Keratinocyte (primary cell): ENCODE measurements at regions not wholly inside any gene's neighbourhood (a gene's known extent, or its start where the extent isn't known, plus 50 kb on each side); places are given as distances from the start of the nearest gene placed in this dataset.
A peak's percentile ranks its signal among the peaks of the same experiment; 100 is the strongest.

ENCODE experiments used
- DNase-seq: peaks from one replicate; pipeline ENCODE4 v3.0.0-alpha.2; 2011; ENCODE audit warnings: low read depth, missing footprints, low spot score
- FAIRE-seq: peaks from 2 replicates; lab custom pipeline; 2011; peaks lifted over from hg19 to GRCh38; lab: Jason Lieb, UNC
- H2AFZ ChIP-seq: 2 replicates; pipeline ENCODE4 v1.6.0; 2012; ENCODE audit warnings: low read length, control low read depth, inconsistent platforms; ENCODE audit not compliant: control insufficient read depth
- H3K27ac ChIP-seq: 2 replicates; pipeline ENCODE4 v1.5.1; 2011; ENCODE audit warnings: low read length; ENCODE audit not compliant: control insufficient read depth, insufficient read depth
- H3K27me3 ChIP-seq: 3 replicates; pipeline ENCODE4 v1.6.0; 2011; ENCODE audit warnings: low read length; ENCODE audit not compliant: control insufficient read depth, insufficient read depth; ENCODE audit errors: extremely low read depth
- H3K36me3 ChIP-seq, 2 experiments: 2 replicates in 1 of 2; 3 replicates in 1 of 2; pipeline ENCODE4 v1.5.1; 2011; ENCODE audit warnings: low read length in 2 of 2, mild to moderate bottlenecking in 1 of 2; ENCODE audit not compliant: control insufficient read depth in 2 of 2, insufficient read depth in 2 of 2; ENCODE audit errors: extremely low read depth in 1 of 2
- H3K4me1 ChIP-seq: 3 replicates; pipeline ENCODE4 v1.5.1; 2011; ENCODE audit warnings: low read length; ENCODE audit not compliant: control insufficient read depth, insufficient read depth; ENCODE audit errors: extremely low read depth
- H3K4me2 ChIP-seq: 3 replicates; pipeline ENCODE4 v1.6.0; 2011; ENCODE audit warnings: low read depth, low read length; ENCODE audit not compliant: control insufficient read depth, insufficient read depth; ENCODE audit errors: extremely low read depth
- H3K4me3 ChIP-seq, 3 experiments: fragments of 200-600 bp in 1 of 3; sonication (generic) in 1 of 3; 2 replicates in 2 of 3; 3 replicates in 1 of 3; pipeline ENCODE4 v1.5.1; 2011 to 2016; ENCODE audit warnings: low read length in 3 of 3, mild to moderate bottlenecking in 3 of 3, control low read depth in 2 of 3, inconsistent platforms in 1 of 3, low read depth in 1 of 3, mixed read lengths in 1 of 3, mixed run types in 1 of 3, moderate library complexity in 1 of 3; ENCODE audit not compliant: control insufficient read depth in 2 of 3, insufficient read depth in 2 of 3; ENCODE audit errors: extremely low read depth in 1 of 3
- H3K79me2 ChIP-seq: 2 replicates; pipeline ENCODE4 v1.6.0; 2012; ENCODE audit warnings: low read length; ENCODE audit not compliant: control insufficient read depth, insufficient read depth
- H3K9ac ChIP-seq: 3 replicates; pipeline ENCODE4 v1.6.0; 2011; ENCODE audit warnings: low read length; ENCODE audit not compliant: control insufficient read depth, insufficient read depth; ENCODE audit errors: extremely low read depth
- H3K9me1 ChIP-seq: 3 replicates; pipeline ENCODE4 v1.6.0; 2011; ENCODE audit warnings: low read length; ENCODE audit not compliant: control insufficient read depth, insufficient read depth; ENCODE audit errors: extremely low read depth
- H3K9me3 ChIP-seq: 2 replicates; pipeline ENCODE4 v1.5.1; 2012; ENCODE audit warnings: low read depth, low read length; ENCODE audit not compliant: control insufficient read depth
- H4K20me1 ChIP-seq: 3 replicates; pipeline ENCODE4 v1.6.0; 2011; ENCODE audit warnings: low read length; ENCODE audit not compliant: control insufficient read depth, insufficient read depth; ENCODE audit errors: extremely low read depth
- EZH2 ChIP-seq: IDR thresholded peaks from one replicate; pipeline ENCODE4 v1.6.1; 2012; ENCODE audit warnings: inconsistent platforms, mild to moderate bottlenecking, low read length, moderate library complexity
- dilution Hi-C: fragments of 300-500 bp; cut with MboI; formaldehyde crosslinking; loops from one replicate; pipeline ENCODE4 v1.7.0; 2020; ENCODE audit warnings: low sequenced_read_pairs; ENCODE audit not compliant: extremely low pct_ligation_motif_present
- TF ChIP-seq, protein P1 (sequence below), 3 experiments: IDR thresholded peaks in 1 of 3; conservative IDR thresholded peaks in 1 of 3; optimal IDR thresholded peaks in 1 of 3; 2 replicates in 2 of 3; 3 replicates in 1 of 3; pipeline versions ENCODE3 to v1.5.1; 2011; ENCODE audit warnings: low read length in 3 of 3, mild to moderate bottlenecking in 3 of 3, moderate library complexity in 2 of 3, control low read depth in 1 of 3, inconsistent platforms in 1 of 3; ENCODE audit not compliant: insufficient read depth in 2 of 3; ENCODE audit errors: extremely low read depth in 1 of 3

DNA sequence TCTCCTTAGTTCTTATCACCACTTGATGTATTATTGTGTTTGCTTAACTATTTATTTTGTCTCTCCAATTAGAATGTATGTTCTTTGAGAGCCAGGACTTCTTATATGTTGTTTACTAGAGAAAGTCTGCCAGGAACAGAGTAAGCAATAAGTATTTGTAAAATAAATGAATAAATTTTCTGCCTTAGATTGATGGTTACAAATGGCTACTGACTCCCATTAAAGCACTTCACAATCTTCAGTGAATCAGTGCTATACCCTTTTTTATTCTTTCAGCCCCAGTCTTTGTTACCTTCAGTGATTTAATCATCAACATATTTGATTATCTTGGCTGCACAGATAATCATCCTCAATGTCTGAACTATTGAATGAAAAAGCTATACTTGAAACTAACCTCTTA, 197.1 kb upstream of the TMEM196 start:
- no peak for FAIRE-seq

DNA sequence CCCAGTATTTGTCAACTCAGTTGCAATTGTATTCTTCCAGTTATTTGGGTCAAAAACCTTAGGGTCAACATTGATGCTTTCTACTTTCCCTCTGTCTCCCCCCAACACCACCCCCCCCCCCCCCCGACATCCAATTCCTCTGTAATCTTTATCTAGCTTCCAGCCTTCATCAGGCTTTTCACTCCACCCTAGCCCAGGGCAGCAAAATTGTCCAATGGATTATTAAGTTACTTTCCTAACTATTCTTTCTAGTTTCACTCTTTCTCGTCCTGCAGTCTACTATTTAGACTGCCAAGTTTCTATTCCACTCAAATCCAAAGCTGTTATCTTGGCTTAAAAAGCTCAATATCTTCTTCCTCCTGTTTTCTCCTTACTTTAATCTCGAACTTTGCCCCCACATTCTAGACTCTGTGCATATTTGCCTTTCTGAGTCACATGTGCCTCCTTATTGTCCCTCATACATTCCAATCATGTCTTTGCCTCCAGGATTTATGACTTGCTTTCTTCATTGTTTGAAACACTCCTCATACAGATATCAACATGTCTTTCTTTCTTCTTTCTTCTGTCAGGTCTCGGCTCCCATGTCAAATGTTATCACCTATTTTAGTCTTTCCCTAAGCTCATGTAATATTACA, 196.6 kb upstream of the TMEM196 start:
- H3K79me2 ChIP-seq, result no peaks in the 10 kb centered on the region
- peak overlapping the region; percentile 94 for H2AFZ ChIP-seq
- dilution Hi-C loops, result no loop called here
- H3K4me2 ChIP-seq, result peak overlapping the region; percentile 74
- H3K9ac ChIP-seq, result no peak overlapping the region
- no peaks in the 10 kb centered on the region for H4K20me1 ChIP-seq
- no peaks in the 10 kb centered on the region for H3K9me1 ChIP-seq
- H3K36me3 ChIP-seq, result no peaks in the 10 kb centered on the region
- H3K27me3 ChIP-seq, result no peaks in the 10 kb centered on the region
- no peaks in the 10 kb centered on the region for H3K9me3 ChIP-seq
- H3K27ac ChIP-seq, result peak overlapping the region; percentile 33
- DNase-seq (no peak), FAIRE-seq (peak; percentile 84)
- TF ChIP-seq, protein P1, sequence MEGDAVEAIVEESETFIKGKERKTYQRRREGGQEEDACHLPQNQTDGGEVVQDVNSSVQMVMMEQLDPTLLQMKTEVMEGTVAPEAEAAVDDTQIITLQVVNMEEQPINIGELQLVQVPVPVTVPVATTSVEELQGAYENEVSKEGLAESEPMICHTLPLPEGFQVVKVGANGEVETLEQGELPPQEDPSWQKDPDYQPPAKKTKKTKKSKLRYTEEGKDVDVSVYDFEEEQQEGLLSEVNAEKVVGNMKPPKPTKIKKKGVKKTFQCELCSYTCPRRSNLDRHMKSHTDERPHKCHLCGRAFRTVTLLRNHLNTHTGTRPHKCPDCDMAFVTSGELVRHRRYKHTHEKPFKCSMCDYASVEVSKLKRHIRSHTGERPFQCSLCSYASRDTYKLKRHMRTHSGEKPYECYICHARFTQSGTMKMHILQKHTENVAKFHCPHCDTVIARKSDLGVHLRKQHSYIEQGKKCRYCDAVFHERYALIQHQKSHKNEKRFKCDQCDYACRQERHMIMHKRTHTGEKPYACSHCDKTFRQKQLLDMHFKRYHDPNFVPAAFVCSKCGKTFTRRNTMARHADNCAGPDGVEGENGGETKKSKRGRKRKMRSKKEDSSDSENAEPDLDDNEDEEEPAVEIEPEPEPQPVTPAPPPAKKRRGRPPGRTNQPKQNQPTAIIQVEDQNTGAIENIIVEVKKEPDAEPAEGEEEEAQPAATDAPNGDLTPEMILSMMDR (optimal IDR thresholded peaks at IDR 0.05 in 1 of 3, IDR thresholded peaks at IDR 0.05 in 1 of 3, conservative IDR thresholded peaks at IDR 0.05 in 1 of 3; ENCODE audit: extremely low read depth in 1 of 3, insufficient read depth in 2 of 3, low read length in 3 of 3), result no peak
- no peak for TF ChIP-seq EZH2
- H3K4me3 ChIP-seq, result peak overlapping the region in 2 of 3 experiments; percentile 31 to 53
- peaks cover 13% of the 10 kb centered on the region for H3K4me1 ChIP-seq

More for the DNA sequence above, 197.1 kb upstream of the TMEM196 start:
- Histone ChIP-seq H3K9ac (no peak overlapping the region), H3K36me3 (no peaks in the 10 kb centered on the region), H3K27me3 (no peaks in the 10 kb centered on the region), H3K27ac (no peak overlapping the region), H3K9me3 (no peaks in the 10 kb centered on the region), H3K4me2 (peak overlapping the region; percentile 74), H3K4me1 (peaks cover 13% of the 10 kb centered on the region), H4K20me1 (no peaks in the 10 kb centered on the region), H3K4me3 (peak overlapping the region in 2 of 3 experiments; percentile 31 to 53), H3K79me2 (no peaks in the 10 kb centered on the region), H3K9me1 (no peaks in the 10 kb centered on the region), H2AFZ (peak overlapping the region; percentile 94)
- no peak for TF ChIP-seq EZH2
- TF ChIP-seq, protein P1 (optimal IDR thresholded peaks at IDR 0.05 in 1 of 3, IDR thresholded peaks at IDR 0.05 in 1 of 3, conservative IDR thresholded peaks at IDR 0.05 in 1 of 3; ENCODE audit: extremely low read depth in 1 of 3, insufficient read depth in 2 of 3, low read length in 3 of 3), result no peak
- dilution Hi-C loops, result no loop called here
- no peak for DNase-seq
